HepG2 (cell line): ENCODE measurements at regions not wholly inside any gene's neighbourhood (a gene's known extent, or its start where the extent isn't known, plus 50 kb on each side); places are given as distances from the start of the nearest gene placed in this dataset.

ENCODE experiments used
- ATAC-seq: fragments of 200-7000 bp; cut with Tn5 transposase; 3 replicates; pipeline ENCODE4 v1.9.1; 2020; ENCODE audit warnings: mild to moderate bottlenecking, moderate library complexity
- BruUV-seq: library from RNA; stranded (reverse); fragments of 400-500 nt; replicated peaks from 2 replicates; lab custom pipeline; 2021; lab: Mats Ljungman, UMichigan
- CTCF ChIA-PET: fragments of 300-600 bp; formaldehyde crosslinking; extraction: SDS; loops from one replicate; lab custom pipeline; 2021; ENCODE audit warnings: low total read pairs, inconsistent platforms, low intra/inter-chr PET ratio; lab: Yijun Ruan, JAX
- POLR2A ChIA-PET: fragments of 350-600 bp; sonication (Branson Sonifier 250); formaldehyde crosslinking; loops from one replicate; lab custom pipeline; 2020; ENCODE audit warnings: antibody characterized with exemption, inconsistent platforms; lab: Yijun Ruan, JAX
- DNase-seq: peaks from one replicate; pipeline ENCODE4 v3.0.0-alpha.2; 2015; ENCODE audit warnings: low spot score
- FAIRE-seq: peaks from 3 replicates; lab custom pipeline; 2011; peaks lifted over from hg19 to GRCh38; lab: Jason Lieb, UNC
- H2AFZ ChIP-seq: one replicate; pipeline ENCODE4 v1.6.1; 2011; ENCODE audit warnings: low read length, inconsistent platforms
- H3K27ac ChIP-seq: fragments of 300-600 bp; 3 replicates; pipeline ENCODE4 v1.8.0; 2011; ENCODE audit warnings: mixed run types, mild to moderate bottlenecking, mixed read lengths, low read length, inconsistent platforms; ENCODE audit not compliant: insufficient read depth; ENCODE audit errors: extremely low read length
- H3K27me3 ChIP-seq, 2 experiments: fragments of 200-600 bp in 1 of 2; 2 replicates in 1 of 2; 3 replicates in 1 of 2; pipeline versions ENCODE4 v1.6.0 to v1.8.0; 2011; ENCODE audit warnings: low read length in 2 of 2, mild to moderate bottlenecking in 2 of 2, moderate library complexity in 2 of 2, inconsistent platforms in 1 of 2; ENCODE audit not compliant: insufficient read depth in 2 of 2, control insufficient read depth in 1 of 2
- H3K36me3 ChIP-seq, 2 experiments: fragments of 200-600 bp in 1 of 2; replicated peaks in 1 of 2; 2 replicates in 1 of 2; 3 replicates in 1 of 2; pipeline versions ENCODE4 v1.5.1 to v1.8.0; 2011; ENCODE audit warnings: low read length in 2 of 2, inconsistent platforms in 1 of 2; ENCODE audit not compliant: insufficient read depth in 2 of 2, control insufficient read depth in 1 of 2
- H3K4me1 ChIP-seq: 2 replicates; pipeline ENCODE4 v1.5.1; 2012; ENCODE audit warnings: low read length, inconsistent platforms; ENCODE audit not compliant: insufficient read depth
- H3K4me2 ChIP-seq: 2 replicates; pipeline ENCODE4 v1.6.0; 2011; ENCODE audit warnings: low read depth, low read length, inconsistent platforms
- H3K4me3 ChIP-seq, 3 experiments: fragments of 200-600 bp in 1 of 3; sonication (generic), shearing (Covaris generic) in 1 of 3; replicated peaks in 1 of 3; 2 replicates each; pipeline ENCODE4 v1.5.1; 2011 to 2016; ENCODE audit warnings: low read length in 3 of 3, inconsistent platforms in 2 of 3, low read depth in 2 of 3, mild to moderate bottlenecking in 2 of 3, control low read depth in 1 of 3, mixed read lengths in 1 of 3; ENCODE audit not compliant: insufficient read depth in 1 of 3
- H3K79me2 ChIP-seq: one replicate; pipeline ENCODE4 v1.6.1; 2011; ENCODE audit warnings: low read length, inconsistent platforms; ENCODE audit not compliant: insufficient read depth
- H3K9ac ChIP-seq: 2 replicates; pipeline ENCODE4 v1.6.0; 2011; ENCODE audit warnings: mild to moderate bottlenecking, low read depth, low read length, inconsistent platforms; ENCODE audit not compliant: insufficient read depth
- H3K9me3 ChIP-seq: 2 replicates; pipeline ENCODE4 v1.5.1; 2012; ENCODE audit warnings: mild to moderate bottlenecking, low read length
- H4K20me1 ChIP-seq: 2 replicates; pipeline ENCODE4 v1.6.0; 2011; ENCODE audit warnings: inconsistent platforms, mild to moderate bottlenecking, low read length, moderate library complexity; ENCODE audit not compliant: insufficient read depth
- E2F1 ChIP-seq: sonication (generic); formaldehyde crosslinking; IDR thresholded peaks from 2 replicates; pipeline ENCODE4 v1.5.0; 2020; ENCODE audit warnings: missing genetic modification reagents
- HIC2 ChIP-seq: sonication (generic); formaldehyde crosslinking; IDR thresholded peaks from 2 replicates; pipeline ENCODE4 v1.9.0; 2022; ENCODE audit warnings: low read depth, missing genetic modification reagents
- HNF4A ChIP-seq: sonication (generic); formaldehyde crosslinking; IDR thresholded peaks from 2 replicates; pipeline ENCODE4 v1.4.0; 2020; ENCODE audit warnings: missing genetic modification reagents
- TFDP2 ChIP-seq: sonication (generic); formaldehyde crosslinking; IDR thresholded peaks from 2 replicates; pipeline ENCODE4 v1.4.0; 2020; ENCODE audit warnings: missing genetic modification reagents
- YEATS4 ChIP-seq: sonication (generic); formaldehyde crosslinking; IDR thresholded peaks from 2 replicates; pipeline ENCODE4 v1.4.0; 2020; ENCODE audit warnings: missing genetic modification reagents, borderline replicate concordance
- ZFP37 ChIP-seq: sonication (generic); formaldehyde crosslinking; IDR thresholded peaks from 2 replicates; pipeline ENCODE4 v1.4.0; 2020; ENCODE audit warnings: missing genetic modification reagents, borderline replicate concordance
- ZNF276 ChIP-seq: sonication (generic); formaldehyde crosslinking; IDR thresholded peaks from 2 replicates; pipeline ENCODE4 v1.4.0; 2020; ENCODE audit warnings: mild to moderate bottlenecking, low read depth, missing genetic modification reagents
- ZNF441 ChIP-seq: sonication (generic); formaldehyde crosslinking; IDR thresholded peaks from 2 replicates; pipeline ENCODE4 v1.7.0; 2021; ENCODE audit warnings: missing genetic modification reagents, borderline replicate concordance
- ZNF503 ChIP-seq: sonication (generic); formaldehyde crosslinking; IDR thresholded peaks from 2 replicates; pipeline ENCODE4 v1.4.0; 2020; ENCODE audit warnings: missing genetic modification reagents
- ZNF543 ChIP-seq: sonication (generic); formaldehyde crosslinking; IDR thresholded peaks from 2 replicates; pipeline ENCODE4 v1.4.0; 2020; ENCODE audit warnings: mild to moderate bottlenecking, missing genetic modification reagents
- ZNF577 ChIP-seq: sonication (generic); formaldehyde crosslinking; IDR thresholded peaks from 2 replicates; pipeline ENCODE4 v1.4.0; 2020; ENCODE audit warnings: mild to moderate bottlenecking, low read depth, missing genetic modification reagents, borderline replicate concordance
- ZNF816 ChIP-seq: sonication (generic); formaldehyde crosslinking; IDR thresholded peaks from 2 replicates; pipeline ENCODE4 v1.8.0; 2022; ENCODE audit warnings: missing genetic modification reagents, mild to moderate bottlenecking, borderline replicate concordance
- WGBS: methylation state at CpG from one replicate; pipeline ENCODE4 v1.1.6; 2017; ENCODE audit warnings: low lambda C conversion rate; 5-methylcytosine and 5-hydroxymethylcytosine counted together
- in situ Hi-C: cut with HindIII; loops from 2 replicates; pipeline ENCODE4 v1.10.0; 2017; ENCODE audit warnings: low pct_unique_long_range_greater_than_20kb; ENCODE audit not compliant: extremely low pct_ligation_motif_present
- intact Hi-C: fragments of 100-400 bp; cut with micrococcal nuclease; formaldehyde crosslinking; loops from one replicate; pipeline ENCODE4 v1.10.0; 2022; ENCODE audit not compliant: unreplicated experiment

GRCh38 chr9:78493166-78493742 is 196.3 kb downstream of the PSAT1 start:
- no peak overlapping the region for H2AFZ ChIP-seq
- ChIA-PET CTCF (no interaction called here), POLR2A (no interaction called here)
- DNase-seq (no peak), ATAC-seq (no peak), FAIRE-seq (no peak)
- no peaks in the 10 kb centered on the region for H3K36me3 ChIP-seq
- no peak overlapping the region for H3K9ac ChIP-seq
- H3K27ac ChIP-seq: no peak overlapping the region
- intact Hi-C loops: no loop called here
- no peak overlapping the region for H3K4me3 ChIP-seq
- no peaks in the 10 kb centered on the region for H3K4me1 ChIP-seq
- H4K20me1 ChIP-seq: no peaks in the 10 kb centered on the region
- no TSS peak for BruUV-seq
- H3K4me2 ChIP-seq: no peak overlapping the region
- 64% methylated on average over 2 of the region's 2 CpGs for WGBS
- no peaks in the 10 kb centered on the region for H3K79me2 ChIP-seq
- no peaks in the 10 kb centered on the region for H3K27me3 ChIP-seq
- H3K9me3 ChIP-seq: no peaks in the 10 kb centered on the region
- in situ Hi-C loops: no loop called here
- TF ChIP-seq E2F1 (CRISPR knock-in tag): no peak
- no peak for TF ChIP-seq ZNF577 (CRISPR knock-in tag)
- TF ChIP-seq HIC2: no peak
- TF ChIP-seq ZNF441 (CRISPR knock-in tag): no peak
- TF ChIP-seq ZNF276 (CRISPR knock-in tag): no peak
- no peak for TF ChIP-seq YEATS4
- no peak for TF ChIP-seq ZNF503 (CRISPR knock-in tag)
- no peak for TF ChIP-seq HNF4A (CRISPR knock-in tag)
- no peak for TF ChIP-seq ZNF543 (CRISPR knock-in tag)
- TF ChIP-seq TFDP2 (CRISPR knock-in tag): no peak
- TF ChIP-seq ZFP37: no peak
- TF ChIP-seq ZNF816 (CRISPR knock-in tag): no peak
